ENCODE measurements at regions not wholly inside any gene's neighbourhood (a gene's known extent, or its start where the extent isn't known, plus 50 kb on each side); places are given as distances from the start of the nearest gene placed in this dataset.

- H2AFZ ChIP-seq (ENCODE audit: low read length): no peak overlapping the region
- FAIRE-seq: no peak
- no peak for DNase-seq (ENCODE audit: low spot score)
- H3K4me1 ChIP-seq (ENCODE audit: insufficient read depth, low read length): no peaks in the 10 kb centered on the region
- no peaks in the 10 kb centered on the region for H3K79me2 ChIP-seq (ENCODE audit: insufficient read depth, low read length)
- H3K27me3 ChIP-seq (ENCODE audit: control insufficient read depth in 1 of 2, insufficient read depth in 2 of 2, low read length in 2 of 2): peaks cover 0 to 1% of the 10 kb centered on the region in 2 experiments; a peak in 2 of 5 replicates
- H3K4me3 ChIP-seq (replicated peaks in 1 of 3; ENCODE audit: insufficient read depth in 1 of 3, low read depth in 2 of 3, low read length in 3 of 3): no peak overlapping the region
- CTCF ChIA-PET (ENCODE audit: low intra/inter-chr PET ratio, low total read pairs): no interaction called here
- POLR2A ChIA-PET: no interaction called here
- H3K36me3 ChIP-seq (replicated peaks in 1 of 2; ENCODE audit: control insufficient read depth in 1 of 2, insufficient read depth in 2 of 2, low read length in 2 of 2): no peaks in the 10 kb centered on the region
- no peak for TF ChIP-seq ZNF574 (CRISPR knock-in tag; IDR thresholded peaks at IDR 0.05)
- TF ChIP-seq ZNF280B (CRISPR knock-in tag; IDR thresholded peaks at IDR 0.05; ENCODE audit: borderline replicate concordance): no peak
- no peak for TF ChIP-seq HOXA9 (CRISPR knock-in tag; IDR thresholded peaks at IDR 0.05; ENCODE audit: borderline replicate concordance)
- TF ChIP-seq ZNF83 (CRISPR knock-in tag; IDR thresholded peaks at IDR 0.05; ENCODE audit: borderline replicate concordance): no peak
- TF ChIP-seq MAX (IDR thresholded peaks at IDR 0.05): no peak
- no peak for TF ChIP-seq NRL (CRISPR knock-in tag; IDR thresholded peaks at IDR 0.05; ENCODE audit: borderline replicate concordance)
- no peak for TF ChIP-seq ZNF143 (CRISPR knock-in tag; IDR thresholded peaks at IDR 0.05)
- no peak for TF ChIP-seq FOXK1 (CRISPR knock-in tag; IDR thresholded peaks at IDR 0.05; ENCODE audit: borderline replicate concordance, low read depth)
- no peak for TF ChIP-seq ZNF333 (CRISPR knock-in tag; IDR thresholded peaks at IDR 0.05; ENCODE audit: borderline replicate concordance)
- no peak for TF ChIP-seq ZNF468 (CRISPR knock-in tag; IDR thresholded peaks at IDR 0.05)
- no peak for TF ChIP-seq TFDP2 (CRISPR knock-in tag; IDR thresholded peaks at IDR 0.05)
- TF ChIP-seq ZBTB21 (CRISPR knock-in tag; IDR thresholded peaks at IDR 0.05): no peak
- no peak for TF ChIP-seq TBP (CRISPR knock-in tag; IDR thresholded peaks at IDR 0.05)
- TF ChIP-seq ZNF329 (CRISPR knock-in tag; IDR thresholded peaks at IDR 0.05; ENCODE audit: low read depth): no peak
- TF ChIP-seq BATF2 (CRISPR knock-in tag; IDR thresholded peaks at IDR 0.05): no peak
- no peak for TF ChIP-seq NFE2L2 (IDR thresholded peaks at IDR 0.05; ENCODE audit: low read length)
- no peak for TF ChIP-seq ETS1 (CRISPR knock-in tag; IDR thresholded peaks at IDR 0.05)
- H4K20me1 ChIP-seq (ENCODE audit: insufficient read depth, low read length): no peaks in the 10 kb centered on the region
- WGBS (ENCODE audit: low lambda C conversion rate): 20% methylated on average over 16 of the region's 16 CpGs
- ATAC-seq: no peak
- no peaks in the 10 kb centered on the region for H3K9me3 ChIP-seq (ENCODE audit: low read length)
- intact Hi-C loops (cut with micrococcal nuclease; ENCODE audit: unreplicated experiment) (no loop called here), in situ Hi-C loops (cut with HindIII; ENCODE audit: extremely low pct_ligation_motif_present, low pct_unique_long_range_greater_than_20kb) (no loop called here)
- no TSS peak for BruUV-seq (replicated peaks)
- no peak overlapping the region for H3K4me2 ChIP-seq (ENCODE audit: low read depth, low read length)
- H3K9ac ChIP-seq (ENCODE audit: insufficient read depth, low read depth, low read length): no peak overlapping the region
- no peak overlapping the region for H3K27ac ChIP-seq (ENCODE audit: extremely low read length, insufficient read depth, low read length)
These were observed 356.6 kb upstream of the SALL3 start for GRCh38 chr18:78622907-78623541.

Measured in HepG2 (cell line).